Islet precursor cell (in vitro differentiated cells): ENCODE measurements at regions not wholly inside any gene's neighbourhood (a gene's known extent, or its start where the extent isn't known, plus 50 kb on each side); places are given as distances from the start of the nearest gene placed in this dataset.

Experiments
- DNase-seq: peaks from one replicate; pipeline ENCODE4 v3.0.0-alpha.2; 2018

DNA sequence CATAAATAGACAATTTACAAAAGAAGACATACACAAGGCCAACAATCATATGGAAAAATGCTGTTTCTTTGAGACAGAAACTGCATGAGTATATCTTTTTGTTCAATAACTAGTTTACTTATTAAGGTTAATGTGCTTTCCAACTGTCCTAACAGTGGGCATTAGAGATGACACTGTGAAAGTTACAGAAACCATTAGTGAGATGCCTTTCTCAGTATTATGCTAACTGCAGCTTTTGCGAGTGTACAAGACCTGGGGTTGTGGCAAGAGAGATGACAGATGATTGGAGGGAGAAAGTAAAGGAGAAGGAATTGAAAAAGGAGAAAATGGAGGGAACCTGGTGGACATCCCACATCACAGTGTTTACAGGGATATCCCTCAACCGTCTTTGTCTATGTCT, 640.5 kb downstream of the ZPLD1 start:
- no peak for DNase-seq

DNA sequence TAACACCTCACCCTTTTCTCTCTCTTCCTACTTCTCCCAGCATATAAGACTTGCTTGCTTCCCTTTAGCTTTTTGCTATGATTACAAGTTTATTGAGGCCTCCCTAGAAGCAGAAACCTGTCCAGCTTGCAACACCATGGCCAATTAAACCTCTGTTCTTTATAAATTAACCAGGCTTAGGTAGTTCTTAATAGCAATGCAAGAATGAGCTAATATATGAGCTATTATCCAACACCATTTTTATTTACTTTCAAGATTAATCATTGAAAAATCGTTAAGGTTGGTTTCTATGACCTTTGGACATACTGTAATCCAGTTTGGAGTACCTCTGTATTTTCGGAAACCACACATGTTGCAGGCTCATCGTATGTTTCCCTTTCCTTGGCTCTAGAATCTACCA, 643.1 kb downstream of the ZPLD1 start:
- DNase-seq = no peak

DNA sequence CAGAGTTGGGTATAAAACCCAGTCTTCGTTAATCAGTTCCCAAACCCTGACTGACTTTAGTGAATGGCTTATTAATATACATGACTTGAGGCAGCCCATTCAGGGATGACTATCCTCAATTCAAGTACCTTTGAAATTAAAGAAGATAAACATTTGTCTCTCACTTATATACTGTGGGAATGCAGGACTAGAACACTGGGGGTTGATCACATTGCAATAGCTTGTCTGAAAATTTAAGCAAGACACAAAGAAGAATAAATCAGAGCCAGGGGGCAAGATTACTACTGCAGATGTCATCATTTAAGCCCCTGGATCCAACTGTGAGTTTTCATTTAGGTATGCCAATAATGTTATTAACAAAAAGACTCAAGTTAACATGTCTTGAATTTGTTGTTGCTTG, 647.7 kb downstream of the ZPLD1 start:
- DNase-seq = no peak

DNA sequence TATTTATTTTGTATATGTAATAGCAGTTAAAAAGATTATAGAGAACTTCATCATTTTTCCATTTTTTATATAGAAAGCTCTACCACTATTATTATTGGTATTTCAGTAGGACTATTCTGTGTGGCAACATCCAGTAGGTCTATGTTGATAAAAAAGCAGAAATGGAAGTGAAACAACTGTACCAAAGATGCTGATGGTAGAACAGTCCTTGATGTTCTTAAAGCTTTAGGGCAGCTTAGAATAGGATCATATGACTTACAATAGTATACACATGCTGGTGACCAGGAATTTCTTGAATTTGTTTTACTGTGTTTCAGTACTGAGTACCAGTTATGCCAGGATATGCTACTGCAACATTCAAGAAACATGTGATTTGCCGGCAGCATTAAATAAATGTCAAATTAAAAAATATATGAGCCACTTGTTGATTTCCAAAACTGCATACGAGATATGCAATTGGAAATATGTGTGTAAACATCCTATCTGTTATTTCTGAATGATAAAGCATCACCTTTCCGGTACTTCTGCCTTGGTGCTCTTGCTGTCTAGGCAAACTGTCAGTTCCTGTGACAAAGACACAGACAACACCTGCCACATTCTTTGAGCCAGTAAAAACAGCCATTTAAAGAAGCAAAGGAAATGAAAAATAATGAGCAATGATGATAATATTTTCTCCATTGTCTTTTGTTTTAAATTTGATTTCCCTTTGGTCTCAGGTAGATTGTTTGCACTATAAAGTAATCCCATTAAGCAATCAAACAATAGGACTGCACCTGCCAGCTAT, 649.2 kb downstream of the ZPLD1 start:
- no peak for DNase-seq

DNA sequence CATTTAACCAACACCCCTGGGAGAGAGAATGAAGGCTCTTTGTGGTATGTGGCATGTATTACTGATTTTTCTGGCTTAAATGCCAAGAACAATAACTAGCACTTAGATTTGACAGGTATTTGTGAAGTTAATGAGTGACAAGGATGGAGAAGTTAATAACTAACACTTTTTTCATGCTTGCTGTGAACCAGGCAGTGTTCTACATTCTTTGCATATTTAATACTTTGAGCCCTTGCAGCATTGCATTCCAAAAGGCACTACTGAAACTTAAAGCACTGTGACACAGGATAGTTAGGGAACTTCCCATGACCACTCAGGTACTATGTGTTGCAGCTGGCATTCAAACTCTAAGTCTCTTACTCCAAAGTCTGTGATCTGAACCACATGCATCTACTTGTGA, 650.6 kb downstream of the ZPLD1 start:
- no peak for DNase-seq

DNA sequence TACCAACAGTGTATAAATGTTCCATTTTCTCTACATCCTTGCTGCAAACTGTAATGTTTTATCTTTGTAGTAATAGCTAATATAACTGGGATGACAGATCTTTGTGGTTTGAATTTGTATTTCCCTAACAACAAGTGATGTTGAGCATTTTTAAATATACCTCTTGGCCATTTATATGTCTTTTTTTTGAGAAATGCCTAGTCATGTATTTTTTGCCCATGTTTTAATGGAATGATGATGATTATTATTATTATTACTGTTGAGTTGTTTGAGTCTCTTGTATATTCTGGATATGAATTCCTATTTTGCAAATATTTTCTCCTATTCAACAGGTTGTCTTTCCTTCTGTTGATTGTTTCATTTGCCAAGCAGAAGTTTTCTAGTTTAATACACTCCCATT, 654.9 kb downstream of the ZPLD1 start:
- DNase-seq = no peak

DNA sequence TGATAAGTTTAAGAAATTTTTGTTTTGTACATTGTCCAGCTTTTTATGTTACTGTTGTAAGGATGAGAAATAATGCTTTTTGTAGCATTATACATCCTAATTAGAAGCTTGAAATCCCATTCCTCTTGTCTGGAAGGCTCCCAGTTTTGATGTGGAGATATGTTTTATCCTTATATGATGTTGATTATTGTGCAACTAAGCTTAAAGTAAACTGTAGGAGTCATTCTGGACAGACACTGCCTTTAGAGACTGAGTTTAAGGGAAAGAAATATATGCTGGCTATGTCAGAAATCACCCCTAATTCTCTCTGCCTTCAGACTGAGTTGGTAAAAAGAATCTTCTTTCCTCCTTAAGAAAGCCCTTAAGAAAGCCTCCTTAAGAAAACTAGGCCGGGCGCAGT, 670.4 kb downstream of the ZPLD1 start:
- DNase-seq = no peak

DNA sequence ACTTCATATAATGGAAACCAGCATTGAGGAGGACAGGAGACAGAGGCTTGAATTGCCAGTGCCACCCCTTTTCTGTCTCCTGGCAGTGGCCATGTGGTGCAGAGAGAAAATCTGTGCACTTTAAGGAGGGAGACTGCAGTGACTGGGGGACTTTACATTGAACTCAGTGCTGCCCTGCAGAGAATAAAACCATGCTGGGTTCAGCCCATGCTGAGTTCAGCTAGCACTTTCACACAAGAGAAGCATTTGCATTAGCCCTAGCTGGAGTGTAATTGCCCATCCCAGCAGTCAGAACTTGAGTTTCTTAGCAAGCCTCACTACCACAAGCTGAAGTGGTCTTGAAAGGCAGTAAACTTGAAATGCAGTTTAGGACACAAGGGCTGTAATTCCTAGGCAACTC, 677.5 kb downstream of the ZPLD1 start:
- DNase-seq = no peak

DNA sequence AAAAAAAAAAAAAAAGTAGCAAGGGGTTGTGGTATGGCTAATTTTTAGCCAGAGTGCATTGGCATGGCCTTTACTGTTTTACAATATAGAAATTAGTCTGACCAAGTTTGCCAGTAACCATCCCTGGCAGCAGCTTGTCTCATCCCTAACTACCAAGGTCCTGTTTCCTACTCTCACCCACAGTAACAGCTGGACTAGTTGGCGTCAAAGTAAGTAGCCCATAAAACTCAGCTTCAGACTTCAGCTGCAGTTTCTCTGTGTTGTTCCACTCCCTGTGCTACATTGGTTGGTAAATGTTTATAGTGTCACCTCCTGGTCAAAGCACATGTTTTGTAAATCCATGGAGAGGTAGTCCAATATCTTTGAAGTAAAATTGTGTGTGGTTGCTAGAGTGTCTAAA, 691.3 kb downstream of the ZPLD1 start:
- DNase-seq = no peak

DNA sequence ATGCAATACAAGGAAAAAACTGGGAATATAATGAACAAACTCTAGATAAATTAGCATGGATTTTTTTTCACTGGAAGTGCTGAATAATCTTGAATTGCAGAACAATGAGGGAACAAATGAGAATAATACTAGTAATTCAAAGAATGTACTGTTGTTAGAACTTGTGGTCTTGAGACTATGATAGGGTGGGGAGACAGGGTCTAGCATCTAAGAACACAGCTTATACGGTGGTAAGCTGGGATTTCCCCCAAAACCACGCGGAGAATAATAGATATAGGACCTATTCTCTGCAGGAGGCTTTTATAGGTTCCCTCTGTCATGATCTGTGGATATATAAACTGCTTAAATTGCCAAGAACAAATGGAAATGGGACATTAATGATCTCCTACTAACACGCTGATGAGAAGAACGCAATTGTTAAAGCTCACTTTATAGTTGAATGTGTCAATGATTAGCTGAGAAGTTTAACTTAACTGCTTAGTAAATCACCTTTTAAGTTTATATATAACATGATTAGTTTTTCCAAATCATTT, 692.3 kb downstream of the ZPLD1 start:
- DNase-seq = no peak

DNA sequence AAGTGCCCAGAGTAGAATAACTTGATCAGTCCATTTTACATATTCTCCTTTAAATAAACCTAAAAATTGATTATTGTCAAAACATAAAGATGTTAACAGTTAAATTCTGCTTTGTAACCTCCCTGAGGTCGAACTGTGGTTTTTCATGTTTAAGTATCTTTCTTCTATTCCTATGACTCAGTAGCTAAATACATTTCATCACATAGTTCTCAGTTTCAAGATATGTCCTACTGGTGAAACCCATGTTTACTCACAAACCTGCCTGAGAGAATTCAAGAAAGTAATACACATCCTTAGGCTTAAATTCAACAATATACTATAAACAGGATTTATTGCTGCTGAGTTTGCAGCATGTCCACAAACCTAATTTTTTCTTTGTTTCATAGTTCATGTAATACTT, 692.9 kb downstream of the ZPLD1 start:
- no peak for DNase-seq

DNA sequence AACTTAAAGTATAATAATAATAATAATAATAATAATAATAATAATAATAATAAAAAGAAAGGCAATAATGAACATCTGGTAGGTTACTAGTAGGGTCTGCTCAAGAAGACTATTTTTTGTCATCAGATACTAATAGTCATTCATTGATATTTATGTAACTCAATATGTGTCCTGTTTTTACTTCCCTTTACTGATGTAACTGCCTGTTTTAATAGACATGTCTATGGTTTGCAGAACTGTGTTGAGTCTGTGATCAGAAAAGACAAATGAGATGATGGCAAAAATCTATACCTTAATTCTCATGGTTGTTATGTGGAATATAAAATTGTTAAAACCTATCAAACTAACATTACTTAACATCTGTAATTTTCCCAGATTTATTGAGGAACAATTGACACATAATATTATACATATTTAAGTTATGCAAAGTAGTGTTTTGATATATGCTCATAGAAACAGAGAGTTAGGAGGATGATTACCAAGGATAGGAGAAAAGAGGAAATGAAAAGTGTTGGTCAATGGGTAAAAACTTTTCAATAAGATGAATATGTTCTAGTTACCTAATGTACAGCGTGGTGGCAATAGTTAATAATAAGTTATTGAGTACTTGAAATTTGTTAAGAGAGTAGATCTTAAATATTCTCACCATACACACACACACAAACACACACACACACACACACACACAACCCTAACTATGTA, 699.4 kb downstream of the ZPLD1 start:
- DNase-seq = no peak

DNA sequence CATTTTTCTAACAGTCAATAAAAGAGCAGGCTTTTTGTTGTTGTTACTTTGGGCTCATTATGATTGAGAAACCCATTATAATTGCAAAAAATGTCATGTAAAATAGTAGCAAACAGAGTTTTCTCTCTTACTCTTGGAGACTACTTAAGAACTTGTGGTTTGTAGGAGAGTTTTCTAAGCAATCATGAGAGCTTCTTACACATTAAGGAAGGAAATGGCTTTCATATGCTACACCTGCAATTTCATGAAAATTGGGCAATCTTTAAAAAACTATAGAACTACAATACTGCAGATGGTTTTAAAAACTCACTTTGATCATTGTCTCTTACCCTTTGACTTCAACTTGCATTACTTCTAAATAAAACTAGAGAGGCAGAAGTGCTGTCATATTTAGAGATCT, 701.8 kb downstream of the ZPLD1 start:
- no peak for DNase-seq

DNA sequence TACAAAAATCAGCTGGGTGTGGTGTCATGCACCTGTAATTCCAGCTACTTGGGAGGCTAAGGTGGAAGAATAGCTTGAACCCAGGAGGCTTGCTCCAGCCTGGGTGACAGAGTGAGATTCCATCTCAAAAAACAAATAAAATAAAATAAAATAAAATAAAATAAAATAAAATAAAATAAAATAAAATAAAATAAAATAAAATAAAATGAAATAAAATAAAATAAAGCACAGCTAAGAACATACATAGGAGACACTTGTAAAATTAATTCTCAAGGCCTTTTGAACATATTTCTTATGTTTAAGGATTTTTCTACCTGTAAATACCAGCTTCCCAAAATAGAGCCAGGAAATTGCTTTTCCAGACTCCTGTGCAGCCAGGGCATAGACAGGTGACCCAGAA, 703.0 kb downstream of the ZPLD1 start:
- DNase-seq = no peak

DNA sequence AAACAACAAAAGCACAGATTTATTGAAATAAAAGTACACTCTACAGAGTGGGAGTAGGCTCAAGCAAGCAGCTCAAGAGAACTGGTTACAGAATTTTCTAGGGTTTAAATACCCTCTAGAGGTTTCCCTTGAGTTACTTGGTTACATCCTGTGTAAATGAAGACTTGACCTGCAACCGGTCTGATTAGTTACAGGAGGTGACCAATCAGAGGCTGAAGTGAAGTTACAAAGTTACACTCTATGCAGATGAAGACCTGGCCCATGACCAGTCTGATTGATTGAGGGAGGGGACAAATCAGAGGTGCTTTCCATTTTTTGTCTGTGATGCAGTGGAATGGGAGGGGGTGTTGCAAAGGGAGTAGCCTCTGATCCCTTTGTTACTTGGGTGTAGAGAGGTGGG, 723.4 kb downstream of the ZPLD1 start:
- no peak for DNase-seq

DNA sequence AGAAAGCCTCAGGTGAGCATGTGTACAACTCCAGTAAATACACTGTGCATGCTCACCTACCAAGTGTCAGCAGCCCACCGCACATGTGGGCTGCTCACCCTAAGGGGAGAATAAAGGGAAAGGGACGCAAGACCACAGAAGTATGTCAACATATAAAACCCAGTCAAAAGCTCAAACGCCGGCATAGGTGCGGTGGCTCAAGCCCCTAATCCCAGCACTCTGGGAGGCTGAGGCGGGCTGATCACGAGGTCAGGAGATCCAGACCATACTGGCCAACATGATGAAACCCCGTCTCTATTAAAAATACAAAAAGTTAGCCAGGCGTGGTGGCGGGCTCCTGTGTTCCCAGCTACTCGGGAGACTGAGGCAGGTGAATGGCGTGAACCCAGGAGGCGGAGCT, 732.1 kb downstream of the ZPLD1 start:
- no peak for DNase-seq

DNA sequence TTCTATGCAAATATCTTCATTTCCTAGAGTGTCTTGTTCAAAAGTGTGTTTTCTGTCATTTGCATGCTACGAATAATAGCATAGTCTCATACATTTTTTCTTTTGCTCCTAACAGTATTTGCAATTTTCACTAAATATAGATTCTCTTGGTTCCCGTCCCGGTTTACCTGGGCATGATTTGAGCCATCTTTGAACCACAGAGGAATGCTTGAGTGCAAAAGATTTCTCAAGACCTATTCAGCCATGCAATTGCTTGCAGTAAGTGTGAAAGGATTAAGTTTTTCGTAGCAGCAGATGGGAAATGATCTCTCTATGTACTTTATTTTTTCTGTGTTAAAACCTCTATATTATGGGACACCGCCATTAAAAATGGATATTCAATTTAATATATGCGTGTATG, 733.0 kb downstream of the ZPLD1 start:
- no peak for DNase-seq

DNA sequence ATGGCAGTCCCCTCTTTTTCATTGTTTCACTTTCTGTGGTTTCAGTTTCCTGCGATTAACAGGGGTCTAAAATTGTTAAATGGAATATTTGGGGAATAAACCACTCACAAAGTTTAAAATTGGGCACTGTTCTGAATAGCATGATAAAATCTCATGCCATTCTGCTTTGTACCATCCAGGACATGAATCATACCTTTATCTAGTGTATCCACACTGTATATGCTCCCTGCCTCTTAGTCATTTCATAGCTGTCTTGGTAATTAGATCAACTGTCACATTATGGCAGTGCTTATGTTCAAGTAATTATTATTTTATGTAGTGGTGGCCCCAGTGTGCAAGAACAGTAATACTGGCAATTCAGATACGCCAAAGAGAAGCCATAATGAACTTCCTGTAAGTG, 734.5 kb downstream of the ZPLD1 start:
- DNase-seq = no peak

DNA sequence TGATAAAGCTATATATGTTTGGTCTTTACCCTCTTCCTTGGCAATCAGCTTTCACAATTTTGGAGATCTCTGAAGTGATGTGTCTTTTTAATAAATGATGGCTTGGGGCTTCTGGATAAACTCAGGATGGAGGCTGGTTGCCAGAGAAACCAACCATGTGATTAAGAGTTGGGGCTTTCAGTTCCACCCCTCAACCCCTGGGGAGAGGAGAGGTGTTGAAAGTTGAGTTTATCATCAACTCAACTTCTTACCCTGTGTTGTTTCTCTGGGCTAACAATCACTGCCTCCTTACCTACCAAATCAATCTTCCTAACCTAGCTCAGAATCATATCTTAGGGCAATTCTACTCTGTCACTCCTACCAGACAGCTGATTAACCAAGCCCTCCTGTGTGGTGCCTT, 735.8 kb downstream of the ZPLD1 start:
- DNase-seq = no peak

DNA sequence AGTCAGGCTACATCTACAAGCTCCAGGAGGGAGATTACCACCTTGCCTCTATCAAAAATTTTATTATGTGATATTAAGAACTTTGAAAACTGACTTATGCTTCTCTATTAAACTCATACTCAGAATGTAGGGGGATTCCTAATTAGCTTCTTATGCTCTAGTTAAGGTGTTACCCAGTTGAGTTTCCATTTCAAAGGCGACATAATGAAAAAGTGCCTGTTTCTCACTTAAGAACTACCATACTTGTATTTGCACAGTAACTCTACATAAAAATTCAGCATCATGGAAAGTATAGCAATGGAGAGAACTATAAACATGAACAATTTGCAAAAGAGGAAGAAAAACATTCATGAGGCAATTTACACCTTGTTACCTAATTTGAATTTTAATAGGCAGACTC, 739.1 kb downstream of the ZPLD1 start:
- DNase-seq = no peak

DNA sequence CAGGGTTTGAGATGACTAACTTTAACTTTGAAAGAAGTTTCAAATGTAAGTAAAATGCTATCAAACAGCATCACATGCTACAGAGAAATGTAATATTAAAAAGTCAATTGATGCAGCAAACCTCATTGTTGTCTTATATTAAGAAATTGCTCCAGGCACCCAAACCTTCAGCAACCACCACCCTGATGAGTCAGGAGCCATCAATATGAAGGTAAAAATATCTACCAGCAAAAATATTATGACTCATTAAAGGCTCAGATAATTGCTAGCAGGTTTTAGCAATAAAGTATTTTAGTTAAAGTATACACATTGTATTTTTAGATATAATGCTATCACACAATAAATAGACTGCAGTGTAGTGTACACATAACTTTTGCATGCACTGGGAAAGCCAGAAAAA, 746.3 kb downstream of the ZPLD1 start:
- DNase-seq = no peak

DNA sequence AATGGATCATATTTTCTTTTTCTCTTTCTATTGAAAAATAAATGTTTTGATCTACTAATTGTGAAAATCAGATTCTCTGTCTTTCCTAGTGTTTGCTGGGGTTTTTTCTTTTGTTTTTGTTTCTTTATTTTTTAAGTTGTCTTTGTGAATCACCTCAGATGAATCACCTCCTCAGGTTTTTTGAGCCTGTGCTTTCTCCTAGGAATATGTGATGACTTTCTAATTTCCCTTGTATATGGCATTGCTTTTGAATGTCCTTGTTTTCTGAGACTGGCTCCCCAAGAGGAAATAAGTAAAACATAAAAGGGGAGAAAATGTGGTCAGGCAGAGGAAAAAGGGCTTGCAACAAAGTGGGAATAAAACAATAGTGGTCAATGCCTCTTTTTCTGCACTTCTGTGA, 750.0 kb downstream of the ZPLD1 start:
- DNase-seq = no peak

DNA sequence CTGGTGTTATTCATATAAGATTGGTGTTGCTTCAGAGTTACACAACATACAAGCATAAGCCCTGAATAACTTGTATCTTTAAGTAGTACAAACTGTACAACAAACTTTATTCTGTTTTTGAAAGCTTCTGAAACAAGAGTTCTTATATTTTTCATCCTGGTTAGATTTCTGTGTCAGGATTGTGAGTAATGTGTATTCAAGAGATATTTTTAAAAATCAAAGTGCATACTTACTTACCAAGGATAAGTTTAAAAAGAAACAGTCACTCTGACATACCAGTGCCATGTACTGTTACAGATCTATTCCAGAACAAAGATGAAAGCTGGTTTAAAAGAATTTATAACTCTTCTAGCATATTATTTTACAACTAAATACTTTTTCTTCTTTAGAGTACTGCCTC, 755.1 kb downstream of the ZPLD1 start:
- DNase-seq = no peak

DNA sequence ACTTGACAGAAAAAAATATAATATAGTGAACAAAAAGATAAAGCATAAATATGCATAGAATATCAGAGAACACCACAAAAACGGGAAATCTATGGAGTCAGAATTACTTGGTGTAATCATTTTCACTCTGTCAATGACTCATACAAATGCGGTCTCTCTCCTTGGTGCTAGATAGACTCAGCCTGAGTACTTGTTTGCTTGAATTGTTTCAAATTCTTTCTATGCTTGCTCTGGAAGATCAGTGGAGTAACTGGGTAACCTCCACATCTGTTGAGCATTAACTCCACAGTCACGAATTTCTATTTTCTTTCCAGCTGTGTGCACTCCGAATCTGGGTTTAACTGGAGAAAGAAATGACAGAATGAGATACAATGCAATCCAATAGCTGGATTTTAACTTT, 760.4 kb downstream of the ZPLD1 start:
- no peak for DNase-seq

DNA sequence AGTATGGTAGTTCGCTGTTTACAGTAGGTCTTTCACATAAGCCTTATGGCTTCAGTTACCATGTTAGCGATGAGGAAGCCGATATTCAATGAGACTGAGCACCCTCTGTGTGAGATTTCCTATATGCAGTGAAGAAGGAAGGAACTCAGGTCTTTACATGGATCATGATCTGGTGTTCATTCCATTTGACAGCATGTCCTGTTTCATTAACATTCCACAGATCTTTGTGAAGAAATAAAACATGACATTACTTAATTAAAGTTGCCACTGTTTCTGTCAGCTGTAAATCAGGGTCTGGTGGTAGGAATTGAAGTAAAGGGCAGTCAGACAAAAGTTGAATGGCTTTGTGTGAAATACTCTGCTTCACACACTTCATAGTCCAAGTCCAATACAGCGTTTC, 768.6 kb downstream of the ZPLD1 start:
- no peak for DNase-seq
